GM21723 (cell line): ENCODE measurements at regions not wholly inside any gene's neighbourhood (a gene's known extent, or its start where the extent isn't known, plus 50 kb on each side); places are given as distances from the start of the nearest gene placed in this dataset.
"Not testable (repeated sequence)": the region's sequence is repeated elsewhere in the genome, so short reads cannot be mapped to it uniquely, and the experiment has no call there.

Experiments
- ATAC-seq: cut with Tn5 transposase; IDR thresholded peaks from one replicate; pipeline ENCODE4 v1.9.1; 2021; ENCODE audit warnings: mild to moderate bottlenecking, moderate library complexity; ENCODE audit not compliant: unreplicated experiment

- not testable (repeated sequence) for ATAC-seq
These were observed 1272.9 kb upstream of the CITED2 start for GRCh38 chr6:140647322-140647721.

GRCh38 chr6:140644017-140644416 lies 1269.6 kb upstream of the CITED2 start:
- no peak for ATAC-seq

GRCh38 chr6:140641412-140641811 lies 1267.0 kb upstream of the CITED2 start:
- ATAC-seq, result peak; percentile 68

- ATAC-seq, result peak; percentile 31
These were observed 1262.5 kb upstream of the CITED2 start for GRCh38 chr6:140636908-140637402.

- peak; percentile 64 for ATAC-seq
These were observed 1261.9 kb upstream of the CITED2 start for GRCh38 chr6:140636271-140636907.

GRCh38 chr6:140627002-140627401 lies 1252.6 kb upstream of the CITED2 start:
- ATAC-seq, result no peak

- no peak for ATAC-seq
These were observed 1249.0 kb upstream of the CITED2 start for GRCh38 chr6:140623498-140623897.

GRCh38 chr6:140620496-140620895 lies 1246.0 kb upstream of the CITED2 start:
- no peak for ATAC-seq

GRCh38 chr6:140609956-140610355 lies 1235.5 kb upstream of the CITED2 start:
- ATAC-seq, result no peak

- no peak for ATAC-seq
These were observed 1234.9 kb upstream of the CITED2 start for GRCh38 chr6:140609321-140609720.

- ATAC-seq, result no peak
These were observed 1230.3 kb upstream of the CITED2 start for GRCh38 chr6:140604786-140605185.

GRCh38 chr6:140602431-140603248 lies 1228.2 kb upstream of the CITED2 start:
- ATAC-seq, result no peak

- ATAC-seq, result no peak
These were observed 1226.8 kb upstream of the CITED2 start for GRCh38 chr6:140601021-140601808.

GRCh38 chr6:140599916-140600315 lies 1225.5 kb upstream of the CITED2 start:
- ATAC-seq, result no peak

- ATAC-seq, result no peak
These were observed 1222.7 kb upstream of the CITED2 start for GRCh38 chr6:140597181-140597580.

GRCh38 chr6:140594806-140595128 lies 1220.3 kb upstream of the CITED2 start:
- ATAC-seq, result no peak

- no peak for ATAC-seq
These were observed 1218.4 kb upstream of the CITED2 start for GRCh38 chr6:140592877-140593276.

- no peak for ATAC-seq
These were observed 1216.2 kb upstream of the CITED2 start for GRCh38 chr6:140590641-140591040.

GRCh38 chr6:140586426-140587061 lies 1212.1 kb upstream of the CITED2 start:
- ATAC-seq, result peak; percentile 92

- no peak for ATAC-seq
These were observed 1207.2 kb upstream of the CITED2 start for GRCh38 chr6:140581601-140582000.

GRCh38 chr6:140579918-140580317 lies 1205.5 kb upstream of the CITED2 start:
- no peak for ATAC-seq
